ENCODE measurements at regions not wholly inside any gene's neighbourhood (a gene's known extent, or its start where the extent isn't known, plus 50 kb on each side); places are given as distances from the start of the nearest gene placed in this dataset.

DNA sequence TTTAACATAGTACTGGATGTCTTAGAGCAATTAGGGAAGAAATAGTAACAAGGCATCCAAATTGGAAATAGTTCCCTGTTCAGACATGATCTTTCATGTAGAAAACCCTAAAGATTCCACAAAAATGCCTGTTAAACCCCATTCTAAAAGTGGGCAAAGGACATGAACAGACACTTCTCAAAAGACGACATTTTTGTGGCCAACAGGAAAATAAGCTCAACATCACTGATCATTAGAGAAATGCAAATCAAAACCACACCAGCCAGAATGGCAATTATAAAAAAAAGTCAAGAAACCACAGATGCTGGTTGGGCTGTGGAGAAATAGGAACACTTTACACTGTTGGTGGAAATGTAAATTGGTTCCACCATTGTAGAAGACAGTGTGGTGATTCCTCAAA, 109.9 kb upstream of the MOCS1 start:
- TF ChIP-seq, protein P1, sequence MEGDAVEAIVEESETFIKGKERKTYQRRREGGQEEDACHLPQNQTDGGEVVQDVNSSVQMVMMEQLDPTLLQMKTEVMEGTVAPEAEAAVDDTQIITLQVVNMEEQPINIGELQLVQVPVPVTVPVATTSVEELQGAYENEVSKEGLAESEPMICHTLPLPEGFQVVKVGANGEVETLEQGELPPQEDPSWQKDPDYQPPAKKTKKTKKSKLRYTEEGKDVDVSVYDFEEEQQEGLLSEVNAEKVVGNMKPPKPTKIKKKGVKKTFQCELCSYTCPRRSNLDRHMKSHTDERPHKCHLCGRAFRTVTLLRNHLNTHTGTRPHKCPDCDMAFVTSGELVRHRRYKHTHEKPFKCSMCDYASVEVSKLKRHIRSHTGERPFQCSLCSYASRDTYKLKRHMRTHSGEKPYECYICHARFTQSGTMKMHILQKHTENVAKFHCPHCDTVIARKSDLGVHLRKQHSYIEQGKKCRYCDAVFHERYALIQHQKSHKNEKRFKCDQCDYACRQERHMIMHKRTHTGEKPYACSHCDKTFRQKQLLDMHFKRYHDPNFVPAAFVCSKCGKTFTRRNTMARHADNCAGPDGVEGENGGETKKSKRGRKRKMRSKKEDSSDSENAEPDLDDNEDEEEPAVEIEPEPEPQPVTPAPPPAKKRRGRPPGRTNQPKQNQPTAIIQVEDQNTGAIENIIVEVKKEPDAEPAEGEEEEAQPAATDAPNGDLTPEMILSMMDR (IDR thresholded peaks at IDR 0.05; ENCODE audit: poor library complexity): no peak
- TF ChIP-seq EZH2 (IDR thresholded peaks at IDR 0.05; ENCODE audit: borderline replicate concordance): no peak
